K562 (cell line): ENCODE measurements at regions not wholly inside any gene's neighbourhood (a gene's known extent, or its start where the extent isn't known, plus 50 kb on each side); places are given as distances from the start of the nearest gene placed in this dataset.

ENCODE experiments used
- NR2F6 ChIP-seq: fragments of 450-650 bp; formaldehyde crosslinking; IDR thresholded peaks from 2 replicates; pipeline ENCODE4 v1.4.0; 2020; ENCODE audit warnings: mild to moderate bottlenecking
- NRF1 ChIP-seq, 2 experiments: fragments of 450-650 bp; IDR thresholded peaks in 1 of 2; conservative IDR thresholded peaks in 1 of 2; 2 replicates each; pipeline ENCODE4 v1.6.1; 2014; ENCODE audit warnings: mild to moderate bottlenecking in 2 of 2
- POLR2AphosphoS5 ChIP-seq: IDR thresholded peaks from 2 replicates; pipeline ENCODE4 v1.6.1; 2011; ENCODE audit warnings: mild to moderate bottlenecking, low read depth, low read length, moderate library complexity; ENCODE audit not compliant: control insufficient read depth, insufficient read depth
- SIN3A ChIP-seq, 2 experiments: fragments of 150-350 bp in 1 of 2; IDR thresholded peaks; 2 replicates each; pipeline ENCODE4 v1.6.1; 2011 to 2016; ENCODE audit warnings: borderline replicate concordance in 2 of 2, low read depth in 2 of 2, low read length in 2 of 2, mild to moderate bottlenecking in 2 of 2, moderate library complexity in 2 of 2; ENCODE audit not compliant: control insufficient read depth in 1 of 2
- ZNF274 ChIP-seq: IDR thresholded peaks from 2 replicates; pipeline ENCODE4 v1.6.1; 2011; ENCODE audit warnings: low read depth, mild to moderate bottlenecking, low read length, moderate library complexity, borderline replicate concordance
- TF ChIP-seq, protein P1 (sequence below): fragments of 250-450 bp; sonication (Bioruptor Pico); IDR thresholded peaks from 2 replicates; pipeline ENCODE4 v1.4.0; 2020; ENCODE audit warnings: mild to moderate bottlenecking, moderate library complexity, borderline replicate concordance

DNA sequence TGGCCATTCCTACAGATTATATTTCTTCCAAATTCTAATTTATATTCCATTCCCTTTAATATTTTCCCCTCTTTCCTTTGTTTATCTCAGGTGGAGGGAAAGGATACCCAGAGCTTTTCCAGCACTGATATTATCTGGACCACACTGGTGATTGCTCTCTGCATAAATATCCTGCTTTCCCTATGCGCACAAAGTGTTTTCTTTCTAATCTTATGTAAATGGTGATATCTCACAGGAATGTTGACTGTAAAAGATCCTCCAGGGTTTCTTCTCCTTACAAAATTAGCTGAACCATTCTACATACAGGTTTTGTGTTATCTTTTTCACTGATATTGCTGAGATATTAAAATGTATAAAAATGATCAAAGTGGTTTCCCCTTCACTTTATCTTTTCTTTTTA is 59.1 kb upstream of the GALNT13 start:
- TF ChIP-seq POLR2AphosphoS5: no peak
- no peak for TF ChIP-seq SIN3A (IDR thresholded peaks at IDR 0.05; ENCODE audit: borderline replicate concordance in 2 of 2, control insufficient read depth in 1 of 2, low read depth in 2 of 2, low read length in 2 of 2)
- TF ChIP-seq, protein P1, sequence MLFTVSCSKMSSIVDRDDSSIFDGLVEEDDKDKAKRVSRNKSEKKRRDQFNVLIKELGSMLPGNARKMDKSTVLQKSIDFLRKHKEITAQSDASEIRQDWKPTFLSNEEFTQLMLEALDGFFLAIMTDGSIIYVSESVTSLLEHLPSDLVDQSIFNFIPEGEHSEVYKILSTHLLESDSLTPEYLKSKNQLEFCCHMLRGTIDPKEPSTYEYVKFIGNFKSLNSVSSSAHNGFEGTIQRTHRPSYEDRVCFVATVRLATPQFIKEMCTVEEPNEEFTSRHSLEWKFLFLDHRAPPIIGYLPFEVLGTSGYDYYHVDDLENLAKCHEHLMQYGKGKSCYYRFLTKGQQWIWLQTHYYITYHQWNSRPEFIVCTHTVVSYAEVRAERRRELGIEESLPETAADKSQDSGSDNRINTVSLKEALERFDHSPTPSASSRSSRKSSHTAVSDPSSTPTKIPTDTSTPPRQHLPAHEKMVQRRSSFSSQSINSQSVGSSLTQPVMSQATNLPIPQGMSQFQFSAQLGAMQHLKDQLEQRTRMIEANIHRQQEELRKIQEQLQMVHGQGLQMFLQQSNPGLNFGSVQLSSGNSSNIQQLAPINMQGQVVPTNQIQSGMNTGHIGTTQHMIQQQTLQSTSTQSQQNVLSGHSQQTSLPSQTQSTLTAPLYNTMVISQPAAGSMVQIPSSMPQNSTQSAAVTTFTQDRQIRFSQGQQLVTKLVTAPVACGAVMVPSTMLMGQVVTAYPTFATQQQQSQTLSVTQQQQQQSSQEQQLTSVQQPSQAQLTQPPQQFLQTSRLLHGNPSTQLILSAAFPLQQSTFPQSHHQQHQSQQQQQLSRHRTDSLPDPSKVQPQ (CRISPR knock-in tag): no peak
- TF ChIP-seq ZNF274: no peak
- TF ChIP-seq NR2F6 (CRISPR knock-in tag): no peak
- no peak for TF ChIP-seq NRF1 (conservative IDR thresholded peaks at IDR 0.05 in 1 of 2, IDR thresholded peaks at IDR 0.05 in 1 of 2)
